Astrocyte (in vitro differentiated cells and primary cell): ENCODE measurements at regions not wholly inside any gene's neighbourhood (a gene's known extent, or its start where the extent isn't known, plus 50 kb on each side); places are given as distances from the start of the nearest gene placed in this dataset.

Experiments
- EZH2 ChIP-seq: IDR thresholded peaks from 2 replicates; pipeline ENCODE4 v1.6.1; 2012; ENCODE audit warnings: mild to moderate bottlenecking, low read length, inconsistent platforms; ENCODE audit not compliant: insufficient read depth
- TF ChIP-seq, protein P1 (sequence below): IDR thresholded peaks from 2 replicates; pipeline ENCODE4 v1.5.1; 2011; ENCODE audit warnings: low read depth, mild to moderate bottlenecking, inconsistent platforms, low read length, moderate library complexity; ENCODE audit not compliant: insufficient read depth

DNA sequence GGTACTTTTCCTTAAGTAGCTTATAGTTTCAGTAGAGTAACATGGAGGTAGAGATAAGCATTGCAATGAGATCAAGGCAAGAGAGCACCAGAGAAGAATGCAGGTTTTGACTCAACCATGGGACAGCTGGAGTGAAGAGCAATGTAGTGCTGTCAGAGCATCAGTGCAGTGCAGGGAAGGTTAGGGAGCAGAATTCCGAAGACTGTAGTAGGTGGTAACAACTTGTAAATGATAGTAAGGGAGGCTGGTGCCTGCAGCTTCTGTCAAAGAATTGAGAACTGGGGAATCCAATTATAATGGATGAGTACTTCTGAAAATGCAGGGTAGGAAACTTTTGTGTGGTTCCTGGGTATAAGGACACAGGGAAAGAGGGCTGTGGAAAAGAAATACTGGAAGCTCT lies 183.2 kb downstream of the KCNS3 start:
- TF ChIP-seq, protein P1, sequence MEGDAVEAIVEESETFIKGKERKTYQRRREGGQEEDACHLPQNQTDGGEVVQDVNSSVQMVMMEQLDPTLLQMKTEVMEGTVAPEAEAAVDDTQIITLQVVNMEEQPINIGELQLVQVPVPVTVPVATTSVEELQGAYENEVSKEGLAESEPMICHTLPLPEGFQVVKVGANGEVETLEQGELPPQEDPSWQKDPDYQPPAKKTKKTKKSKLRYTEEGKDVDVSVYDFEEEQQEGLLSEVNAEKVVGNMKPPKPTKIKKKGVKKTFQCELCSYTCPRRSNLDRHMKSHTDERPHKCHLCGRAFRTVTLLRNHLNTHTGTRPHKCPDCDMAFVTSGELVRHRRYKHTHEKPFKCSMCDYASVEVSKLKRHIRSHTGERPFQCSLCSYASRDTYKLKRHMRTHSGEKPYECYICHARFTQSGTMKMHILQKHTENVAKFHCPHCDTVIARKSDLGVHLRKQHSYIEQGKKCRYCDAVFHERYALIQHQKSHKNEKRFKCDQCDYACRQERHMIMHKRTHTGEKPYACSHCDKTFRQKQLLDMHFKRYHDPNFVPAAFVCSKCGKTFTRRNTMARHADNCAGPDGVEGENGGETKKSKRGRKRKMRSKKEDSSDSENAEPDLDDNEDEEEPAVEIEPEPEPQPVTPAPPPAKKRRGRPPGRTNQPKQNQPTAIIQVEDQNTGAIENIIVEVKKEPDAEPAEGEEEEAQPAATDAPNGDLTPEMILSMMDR: no peak
- TF ChIP-seq EZH2: no peak
